ENCODE measurements at regions not wholly inside any gene's neighbourhood (a gene's known extent, or its start where the extent isn't known, plus 50 kb on each side); places are given as distances from the start of the nearest gene placed in this dataset.

DNA sequence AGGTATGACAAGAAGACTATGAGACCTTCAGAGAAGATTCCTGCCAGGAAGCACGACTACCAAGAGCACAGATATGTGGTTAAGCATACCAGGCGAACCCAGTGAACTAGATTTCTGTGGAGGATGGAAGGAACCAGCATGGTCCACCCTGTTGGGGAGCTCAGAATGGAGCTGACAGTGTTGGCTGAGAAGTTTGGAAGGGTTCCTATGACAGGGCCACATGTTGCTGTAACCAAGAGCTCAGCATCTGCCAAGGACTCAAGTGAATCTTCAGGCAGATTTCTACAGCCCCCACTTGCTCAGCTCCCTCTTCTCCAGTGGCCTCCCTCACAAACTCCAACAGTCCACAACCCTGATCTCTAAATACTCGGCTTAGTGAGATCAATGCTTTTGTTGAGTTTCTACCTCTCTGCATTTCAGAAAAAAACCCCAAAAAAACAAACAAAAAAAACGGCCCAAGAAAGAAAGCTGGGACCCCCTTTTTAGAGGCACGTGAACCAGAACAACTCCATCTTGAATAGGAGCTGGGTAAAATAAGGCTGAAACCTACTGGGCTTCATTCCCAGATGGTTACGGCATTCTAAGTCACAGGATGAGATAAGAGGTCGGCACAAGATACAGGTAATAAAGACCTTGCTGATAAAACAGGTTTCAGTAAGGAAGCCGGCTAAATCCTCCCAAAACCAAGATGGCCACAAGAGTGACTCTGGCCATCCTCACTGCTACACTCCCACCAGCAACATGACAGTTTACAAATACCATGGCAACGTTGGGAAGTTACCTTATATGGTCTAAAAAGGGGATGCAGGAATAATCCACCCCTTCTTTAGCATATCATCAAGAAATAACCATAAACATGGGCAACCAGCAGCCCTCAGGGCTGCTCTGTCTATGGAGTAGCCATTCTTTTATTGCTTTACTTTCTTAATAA lies 691.1 kb downstream of the UQCRFS1 start:
- no peak for DNase-seq

DNA sequence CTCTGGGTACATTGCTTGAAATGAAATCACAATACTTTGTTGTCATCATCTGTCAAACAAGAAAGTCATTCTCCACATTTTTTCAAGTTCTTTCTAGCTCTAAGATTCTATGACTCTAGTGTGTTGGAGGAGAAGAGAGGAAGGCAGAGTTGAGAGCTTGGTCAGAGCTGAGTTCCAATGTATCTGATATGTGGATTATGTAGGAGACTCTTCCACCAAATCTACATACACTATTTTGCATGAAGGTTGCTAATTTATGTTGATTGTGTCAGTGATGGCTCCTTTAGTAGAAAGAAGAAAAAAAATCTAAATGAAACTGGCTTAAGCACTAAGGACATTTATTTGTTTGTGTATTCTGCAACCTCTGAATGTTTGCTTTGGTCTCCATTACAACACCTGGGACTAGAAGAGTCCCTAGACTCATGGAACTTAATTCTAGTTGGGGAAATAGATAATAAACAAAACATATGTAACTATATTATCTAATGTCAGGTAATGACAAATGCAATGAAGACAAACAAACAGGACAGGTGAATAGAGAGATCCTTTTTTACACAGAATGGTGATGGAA lies 691.9 kb downstream of the UQCRFS1 start:
- no peak for DNase-seq

DNA sequence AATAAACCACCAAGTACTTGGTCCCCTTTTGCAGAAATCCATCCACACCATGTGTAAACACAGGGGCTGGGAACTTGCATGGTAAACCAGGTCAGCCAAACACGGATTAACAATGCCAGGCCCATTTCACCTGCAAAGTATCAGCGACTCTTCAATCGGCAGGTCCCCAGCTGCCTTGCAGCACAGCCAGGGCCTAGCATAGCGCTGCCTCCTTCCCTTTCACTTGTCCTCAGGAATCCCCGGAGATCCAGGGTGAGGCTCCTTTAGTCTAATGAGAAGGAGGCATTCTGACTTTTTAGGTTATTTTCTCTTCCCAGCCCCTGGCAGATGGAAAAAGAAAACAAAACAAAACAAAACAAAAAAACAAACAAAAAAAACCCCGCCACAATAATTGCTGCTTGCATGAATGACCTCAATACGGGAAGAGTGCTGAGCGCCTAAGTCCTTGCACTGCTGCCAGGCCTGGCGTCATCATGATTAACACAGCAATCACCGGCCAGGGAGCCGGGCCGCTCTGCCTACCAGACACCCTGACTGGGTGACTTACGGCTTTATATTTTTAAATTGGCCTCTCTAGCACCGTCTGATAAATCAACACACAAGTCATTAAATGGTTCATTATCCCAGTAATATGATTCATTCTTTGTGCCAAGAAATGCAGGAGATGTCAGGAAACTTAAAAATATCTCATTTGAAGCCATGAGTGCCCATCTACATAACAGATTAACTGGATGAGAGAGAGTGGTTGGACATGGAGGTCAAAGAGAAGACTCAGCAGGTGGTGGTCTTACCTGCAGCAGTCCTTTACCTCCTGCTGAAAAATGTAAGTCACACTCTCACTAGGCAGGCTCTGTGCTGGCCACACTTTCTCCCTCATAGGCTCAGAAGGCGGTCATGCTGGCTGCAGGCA lies 692.7 kb downstream of the UQCRFS1 start:
- no peak for DNase-seq

DNA sequence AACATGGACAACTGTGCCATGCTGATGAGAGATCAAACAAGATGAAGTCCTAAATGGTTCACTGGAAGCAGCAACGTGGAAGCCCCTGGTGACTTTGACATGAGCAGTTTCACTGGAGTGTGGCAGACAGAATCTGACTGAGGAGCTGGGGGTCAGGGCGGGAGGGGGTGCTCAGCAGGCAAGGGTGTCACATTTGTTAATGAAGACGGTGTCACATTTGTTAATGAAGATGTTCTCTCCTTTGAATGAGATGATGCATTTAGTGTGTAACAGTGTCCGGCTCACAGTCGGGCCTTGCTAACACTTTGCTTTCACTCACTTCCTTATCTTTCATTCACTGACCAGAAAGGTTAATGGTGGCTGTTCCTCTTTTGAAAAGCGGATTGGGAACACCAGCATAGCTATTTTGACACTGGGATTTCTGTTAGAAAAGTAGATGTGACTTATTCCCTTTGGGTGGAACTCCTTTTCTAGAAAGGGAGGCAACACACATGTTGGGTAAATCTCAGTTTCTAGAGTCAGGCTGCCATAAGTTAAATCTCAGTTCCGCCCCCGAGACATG lies 693.7 kb downstream of the UQCRFS1 start:
- DNase-seq, result no peak

DNA sequence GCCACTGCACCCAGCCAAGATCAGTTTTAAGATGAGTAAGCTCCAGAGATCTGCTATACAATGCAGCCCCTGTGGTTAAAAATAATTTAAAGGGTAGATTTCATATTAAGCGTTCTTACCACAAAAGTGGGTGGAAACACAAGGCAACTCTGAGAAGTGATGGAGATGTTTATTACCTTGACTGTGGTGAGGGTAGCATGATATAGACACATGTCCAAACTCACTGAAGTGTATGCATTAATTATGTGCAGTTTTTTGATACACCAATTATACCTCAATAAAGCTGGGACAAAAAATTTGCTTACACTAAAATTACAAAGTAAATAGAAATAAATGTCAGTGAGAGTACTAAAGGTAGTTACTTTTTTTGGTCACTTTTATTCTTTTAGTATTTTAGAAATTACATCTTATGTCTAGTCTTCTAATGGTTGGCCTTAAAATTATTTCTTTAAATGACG lies 696.5 kb downstream of the UQCRFS1 start:
- DNase-seq, result no peak

DNA sequence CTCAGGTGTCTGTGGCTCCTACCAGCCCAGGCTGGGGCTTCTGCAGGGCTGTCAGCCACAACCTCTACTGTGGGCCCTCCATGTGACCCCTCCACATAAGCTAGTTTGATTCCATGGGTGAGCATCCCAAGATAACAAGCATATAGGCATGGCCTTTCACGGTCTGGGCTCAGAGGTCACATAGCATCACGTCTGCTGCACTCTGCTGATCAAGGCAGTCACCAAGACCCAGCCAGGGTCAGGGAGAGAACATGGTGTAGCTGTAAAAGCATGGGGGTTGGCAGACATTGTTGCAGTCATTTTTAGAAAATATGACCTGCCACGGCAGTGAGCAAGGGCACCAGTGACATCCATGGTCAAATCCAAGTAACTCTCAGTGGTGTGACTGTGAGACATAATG lies 698.8 kb downstream of the UQCRFS1 start:
- DNase-seq, result no peak

DNA sequence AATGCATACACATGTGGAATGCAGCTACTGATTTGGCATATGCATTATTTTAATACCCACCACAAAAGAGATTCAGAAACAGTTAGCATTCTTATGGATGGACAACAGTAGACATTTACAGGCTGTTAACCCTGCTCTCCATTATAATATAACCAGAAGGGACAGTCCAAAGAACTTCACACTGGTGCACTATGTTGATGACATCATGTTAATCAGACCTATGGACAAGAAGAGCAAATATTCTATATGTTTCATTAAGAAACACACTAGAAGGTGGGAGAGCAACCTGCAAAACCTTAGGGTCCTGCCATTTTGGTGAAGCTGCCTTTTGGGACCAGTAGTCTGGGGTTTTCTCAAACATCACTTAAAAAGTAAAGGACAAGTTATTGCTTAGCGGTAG lies 701.3 kb downstream of the UQCRFS1 start:
- no peak for DNase-seq

DNA sequence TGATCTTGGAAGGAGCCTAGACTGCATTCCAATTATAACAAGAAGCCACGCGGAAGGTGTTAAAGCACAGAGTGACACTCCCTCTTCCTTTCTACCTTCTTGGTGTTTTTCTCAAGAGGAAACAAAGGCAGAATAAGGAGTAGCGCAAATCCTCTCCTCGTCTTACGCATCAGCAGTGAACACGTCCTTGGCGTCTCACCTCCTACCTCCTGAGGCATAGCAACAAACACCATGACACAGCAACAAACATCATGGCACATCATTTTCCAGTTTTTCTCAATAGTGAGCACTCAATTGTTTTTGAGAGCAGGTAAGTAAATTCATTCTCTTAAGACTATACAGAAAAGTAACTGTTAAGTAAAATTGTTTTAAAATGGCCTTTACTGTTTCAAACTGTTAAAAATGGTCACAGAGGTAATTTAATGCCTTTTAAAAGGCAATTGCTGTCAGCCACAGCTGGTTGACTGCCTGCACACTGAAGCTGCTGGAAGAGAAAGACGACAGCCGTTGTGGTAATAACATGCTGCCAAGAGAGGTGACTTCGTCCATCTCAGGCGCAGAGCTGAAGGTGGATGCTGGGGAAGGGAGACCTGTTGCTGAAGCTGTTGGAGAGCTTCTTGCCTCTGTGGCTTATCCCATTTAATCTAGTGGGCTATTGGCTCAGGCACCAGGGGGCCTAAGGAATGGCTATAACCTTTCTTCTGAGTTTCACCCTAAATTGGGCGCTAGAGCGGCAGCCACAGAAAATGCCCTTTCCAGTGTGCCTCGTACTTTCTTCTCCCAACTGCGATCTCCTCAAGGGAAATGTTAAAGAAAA lies 703.7 kb downstream of the UQCRFS1 start:
- no peak for DNase-seq

DNA sequence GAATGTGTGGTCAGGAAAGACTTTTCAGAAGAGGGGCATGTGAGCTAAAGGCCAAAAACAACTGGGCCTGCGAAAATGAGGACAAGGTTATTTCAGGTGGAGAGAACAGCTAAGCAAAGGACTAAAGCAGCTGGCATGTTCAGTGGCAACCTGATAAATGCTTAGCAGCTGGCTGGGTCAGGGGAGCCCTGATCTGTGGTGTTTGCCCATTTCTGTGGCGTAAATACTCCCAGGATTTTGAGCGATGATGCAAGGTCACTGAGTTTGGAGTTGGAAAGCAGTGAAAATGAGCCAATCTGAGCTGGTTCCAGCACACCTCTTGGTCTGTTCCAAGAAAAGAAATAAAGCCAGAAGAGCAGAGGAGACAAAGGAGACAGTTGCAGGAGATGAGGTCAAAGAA lies 704.3 kb downstream of the UQCRFS1 start:
- DNase-seq, result no peak

DNA sequence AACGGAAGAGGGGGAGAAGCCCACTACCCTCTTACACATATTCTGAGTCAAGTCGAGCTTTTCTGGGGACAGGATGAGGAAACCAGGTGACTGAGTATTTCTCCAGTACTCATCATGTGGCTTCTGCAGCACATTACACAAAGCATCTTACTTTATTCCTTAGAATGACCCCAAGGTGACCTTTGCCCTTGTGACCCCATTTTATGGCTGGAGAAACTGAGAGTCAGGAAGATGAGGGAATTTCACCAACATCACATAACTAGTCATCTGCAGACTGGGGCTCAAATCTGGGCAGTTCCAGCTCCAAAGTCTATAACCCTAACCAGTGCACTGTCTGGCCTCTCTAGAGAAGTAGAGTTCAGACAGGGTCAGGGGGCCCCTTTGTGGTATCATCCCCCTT lies 707.0 kb downstream of the UQCRFS1 start:
- no peak for DNase-seq

DNA sequence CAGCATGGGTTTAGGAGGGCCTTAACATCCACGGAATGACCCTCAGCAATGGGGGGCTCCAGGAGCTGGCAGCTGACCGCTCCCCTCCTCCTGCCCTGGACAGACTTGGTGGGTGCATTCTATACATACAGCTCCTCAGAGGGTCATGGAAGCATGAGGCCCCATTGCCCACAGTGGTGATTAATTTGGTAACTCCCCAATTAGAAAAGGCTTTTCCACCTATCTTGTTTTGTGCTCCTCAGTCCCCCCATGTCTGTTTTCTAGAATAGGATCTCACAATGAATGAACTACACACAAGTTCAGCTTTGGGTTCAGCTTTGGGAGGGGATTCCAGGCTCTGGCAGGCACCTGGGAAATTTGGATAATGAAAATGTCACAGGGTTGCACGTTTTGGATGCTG lies 707.8 kb downstream of the UQCRFS1 start:
- DNase-seq, result no peak

DNA sequence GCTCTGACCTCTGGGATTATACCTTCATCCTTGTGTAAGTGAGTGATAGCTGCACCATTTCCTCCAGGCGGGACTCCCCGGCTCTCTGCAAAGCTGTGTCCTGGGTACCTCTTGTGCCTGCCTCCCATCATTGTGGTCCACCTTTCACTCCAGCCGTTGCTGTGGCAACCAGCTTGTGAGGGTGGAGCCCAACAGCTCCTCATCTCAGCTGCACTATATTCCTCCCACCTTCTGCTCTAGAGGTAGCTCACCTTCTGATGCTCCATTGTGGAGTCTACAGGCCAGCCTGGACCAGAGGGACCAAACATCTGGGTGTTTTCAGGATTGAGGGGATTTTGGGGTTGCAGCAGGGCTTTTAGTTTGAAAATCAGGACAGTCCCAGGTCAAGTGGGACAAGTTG lies 708.2 kb downstream of the UQCRFS1 start:
- no peak for DNase-seq

DNA sequence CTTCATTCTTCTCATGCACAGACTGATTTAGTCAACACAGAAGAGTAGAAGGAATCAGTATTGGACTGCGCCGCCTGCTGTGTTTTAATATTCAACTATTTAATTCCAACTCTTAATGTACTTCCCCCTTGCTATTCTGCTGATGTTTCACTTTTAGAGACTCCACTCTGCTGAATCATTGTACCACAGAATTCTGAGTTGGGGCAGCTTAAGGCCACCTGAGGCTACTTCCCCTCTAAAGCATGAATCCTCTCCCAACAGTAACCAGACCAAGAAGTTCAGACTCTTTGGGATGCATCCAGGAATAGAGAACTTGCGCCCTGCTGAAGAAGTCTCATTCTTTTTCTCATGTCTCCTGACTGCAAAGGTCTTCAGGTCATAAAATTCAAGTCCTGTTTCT lies 708.8 kb downstream of the UQCRFS1 start:
- peak in 1 of 2 donors; percentile 64 for DNase-seq

DNA sequence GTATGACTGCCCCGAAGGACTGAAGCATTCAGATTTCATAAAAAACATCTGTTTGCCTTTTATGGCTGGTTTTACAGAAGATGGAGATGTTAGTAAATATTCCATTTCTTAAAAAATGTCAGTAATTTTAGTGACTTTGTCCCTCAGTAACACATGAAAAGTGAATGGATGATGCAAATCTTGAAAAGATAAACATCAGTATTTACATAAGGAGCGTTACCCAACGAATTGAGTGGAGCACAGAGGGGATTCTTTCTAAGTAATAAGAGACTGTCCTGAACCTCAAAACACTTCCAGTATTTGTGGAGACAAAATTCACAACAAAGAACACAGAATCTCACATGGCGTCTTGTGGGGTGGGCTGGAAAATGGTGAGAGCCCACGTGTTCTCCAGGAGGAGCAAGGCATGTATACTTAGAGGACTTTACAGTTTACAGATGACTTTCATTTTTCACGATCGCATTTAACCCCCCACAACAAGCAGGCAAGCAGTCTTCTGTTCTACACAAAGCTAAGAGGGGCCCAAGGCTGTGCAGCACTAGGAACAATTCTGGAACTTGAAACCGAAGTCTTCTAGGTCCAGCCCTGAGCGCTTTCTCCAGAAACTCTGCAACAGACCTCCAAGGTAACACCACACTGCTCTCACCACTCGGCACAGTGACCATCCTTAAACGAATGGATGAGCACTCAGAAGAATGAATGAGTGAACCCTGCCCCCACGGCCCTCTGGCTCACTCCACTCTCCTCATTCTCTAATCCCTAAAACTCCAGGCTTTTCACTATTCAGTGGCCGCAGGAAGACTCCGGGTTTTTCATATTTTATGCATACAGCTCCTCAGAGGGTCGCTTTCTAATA lies 709.8 kb downstream of the UQCRFS1 start:
- DNase-seq, result no peak

DNA sequence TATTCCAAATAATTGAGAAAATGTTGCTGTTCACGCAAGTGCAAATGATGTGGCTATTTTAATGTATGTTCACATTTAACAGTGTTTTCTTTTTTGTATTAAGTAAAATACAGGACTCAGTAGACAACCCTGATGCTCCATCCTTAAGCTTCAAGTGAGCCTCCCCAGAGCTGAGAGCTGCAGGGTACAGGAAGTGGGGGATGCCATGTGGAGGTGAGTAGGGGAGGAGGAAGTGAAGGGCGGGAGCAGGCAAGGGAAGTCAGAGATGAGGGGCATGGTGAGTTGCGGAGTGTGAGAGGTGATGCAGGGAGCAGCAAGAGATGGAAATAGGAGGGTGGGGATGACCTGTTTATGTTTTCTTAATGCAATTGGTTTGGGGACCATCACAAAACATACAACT lies 711.0 kb downstream of the UQCRFS1 start:
- no peak for DNase-seq

DNA sequence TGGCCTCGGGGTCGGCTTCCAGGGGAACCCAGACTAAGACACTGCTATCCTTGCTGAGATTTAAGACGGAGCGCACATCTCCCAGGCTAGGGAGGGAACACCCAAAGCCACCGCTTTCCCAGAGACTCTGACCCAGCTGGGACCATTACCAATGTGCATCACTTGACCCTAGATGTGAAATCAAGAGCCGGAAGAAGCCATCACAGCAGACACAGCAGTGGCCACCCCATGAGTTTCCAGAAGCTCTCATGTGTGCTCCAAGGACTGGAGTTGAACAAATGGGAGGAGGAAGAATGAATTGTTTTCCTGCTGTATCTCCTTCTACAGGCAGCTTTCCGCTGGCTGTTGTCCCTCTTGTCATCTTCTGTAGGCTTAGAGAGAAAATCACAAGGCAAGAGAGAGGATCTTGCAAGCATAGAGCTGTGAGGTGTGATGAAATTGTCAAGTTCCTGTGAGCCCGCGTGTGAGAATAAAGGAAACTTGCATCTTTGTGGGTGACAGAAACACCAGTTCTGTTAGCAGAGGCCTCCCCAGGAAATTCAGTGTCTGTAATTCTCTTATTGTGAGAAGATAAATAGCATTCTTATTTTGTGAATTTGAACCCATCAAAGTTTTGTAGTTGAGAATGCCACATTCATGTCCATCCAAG lies 711.8 kb downstream of the UQCRFS1 start:
- no peak for DNase-seq

DNA sequence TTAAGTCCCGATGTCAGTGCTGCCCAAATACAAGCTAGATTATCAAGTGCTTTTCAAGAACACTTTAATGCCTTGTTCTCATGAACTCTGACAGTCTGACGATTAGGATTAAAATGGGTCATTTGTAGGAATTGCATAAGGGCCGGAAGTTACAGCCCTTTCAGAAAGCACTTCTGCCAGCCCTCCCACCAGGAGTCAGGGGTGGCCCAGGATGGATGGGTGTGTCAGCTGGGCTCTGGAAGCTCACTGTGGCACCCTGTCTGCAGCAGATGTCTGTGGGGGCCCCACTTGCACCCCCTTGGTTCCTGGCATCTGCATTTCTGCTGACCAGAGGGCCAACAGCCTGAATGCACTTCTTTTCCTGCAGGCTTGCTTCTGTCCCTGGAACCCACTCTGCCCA lies 712.7 kb downstream of the UQCRFS1 start:
- DNase-seq, result no peak

DNA sequence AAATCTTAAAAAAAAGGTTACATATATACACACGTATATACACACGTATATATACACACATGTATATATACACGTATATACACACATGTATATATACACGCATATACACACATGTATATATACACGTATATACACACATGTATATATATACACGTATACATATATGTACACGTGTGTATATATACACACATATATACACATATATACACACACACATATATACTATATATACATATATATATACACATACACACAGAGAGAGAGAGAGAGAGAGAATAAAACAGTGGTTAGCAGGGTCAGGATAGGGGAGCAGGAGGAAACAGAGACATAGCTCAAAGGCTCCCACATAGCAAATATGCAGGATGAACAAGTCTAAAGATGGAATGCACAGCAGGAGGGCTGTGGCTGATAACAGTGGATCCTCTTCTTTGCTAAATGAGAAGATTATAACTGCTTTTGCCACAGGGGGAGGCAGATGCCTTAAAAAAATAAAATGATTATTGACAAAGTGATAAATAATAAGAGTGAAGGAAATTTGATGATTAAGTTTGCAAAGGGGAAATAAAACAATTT lies 714.5 kb downstream of the UQCRFS1 start:
- DNase-seq, result no peak

DNA sequence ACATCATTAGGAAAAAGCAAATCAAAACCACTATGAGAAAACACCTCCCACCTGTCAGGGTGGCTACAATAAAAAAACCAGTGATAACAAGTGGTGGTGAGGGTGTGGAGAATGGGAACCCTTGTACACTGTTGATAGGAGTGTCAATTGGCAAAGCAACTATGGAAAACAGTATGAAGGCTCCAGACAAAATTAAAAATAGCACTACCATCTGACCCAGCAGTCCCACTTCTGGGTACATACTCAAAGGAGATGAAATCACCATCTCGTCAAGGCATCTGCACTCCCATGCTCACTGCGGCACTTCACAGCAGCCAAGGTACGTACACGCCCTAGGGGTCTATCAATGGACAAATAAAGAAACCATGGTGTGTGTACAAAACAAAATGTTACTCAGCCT lies 715.1 kb downstream of the UQCRFS1 start:
- no peak for DNase-seq

DNA sequence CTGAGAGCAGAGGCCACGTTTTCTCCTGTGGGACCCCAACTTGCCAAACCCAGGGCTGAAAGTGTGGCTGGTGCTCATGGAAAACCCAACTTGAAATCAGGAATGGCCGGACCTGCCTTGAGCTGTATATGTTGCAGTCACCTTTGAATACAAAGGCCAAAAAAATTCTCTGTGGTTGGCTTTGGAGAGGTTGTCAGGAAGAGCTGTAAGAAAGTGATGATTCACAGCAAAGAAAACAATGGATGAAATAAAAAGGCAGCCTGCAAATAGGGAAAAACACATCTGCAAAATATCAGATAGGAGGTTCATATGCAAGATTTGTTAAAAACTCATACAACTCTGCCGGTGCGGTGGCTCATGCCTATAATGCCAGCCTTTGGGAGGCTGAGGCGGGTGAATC lies 715.8 kb downstream of the UQCRFS1 start:
- no peak for DNase-seq
